Stimulated activated naive CD4-positive, alpha-beta T cell (primary cell): ENCODE measurements at regions not wholly inside any gene's neighbourhood (a gene's known extent, or its start where the extent isn't known, plus 50 kb on each side); places are given as distances from the start of the nearest gene placed in this dataset.

Experiments used
- DNase-seq, 6 experiments: peaks; one replicate each; lab custom pipeline; 2025; lab: John Stamatoyannopoulos, UW

- no peak for DNase-seq
These were observed 175.6 kb upstream of the FOXN2 start for GRCh38 chr2:48138898-48139297.

DNA sequence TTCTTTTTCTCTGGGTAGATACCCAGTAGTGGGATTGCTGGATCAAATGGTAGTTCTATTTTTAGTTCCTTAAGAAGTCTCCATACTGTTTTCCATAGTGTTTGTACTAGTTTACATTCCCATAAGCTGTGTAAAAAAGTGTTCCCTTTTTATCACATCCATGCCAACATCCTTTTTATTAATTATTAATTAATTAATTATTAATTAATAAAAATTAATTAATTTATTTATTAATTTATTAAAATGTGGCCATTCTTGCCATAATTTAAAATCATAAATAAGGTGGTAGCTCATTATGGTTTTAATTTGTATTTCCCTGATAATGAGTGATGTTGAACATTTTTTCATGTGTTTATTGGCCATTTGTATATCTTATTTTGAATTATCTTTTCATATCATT, 173.9 kb upstream of the FOXN2 start:
- DNase-seq: no peak

DNA sequence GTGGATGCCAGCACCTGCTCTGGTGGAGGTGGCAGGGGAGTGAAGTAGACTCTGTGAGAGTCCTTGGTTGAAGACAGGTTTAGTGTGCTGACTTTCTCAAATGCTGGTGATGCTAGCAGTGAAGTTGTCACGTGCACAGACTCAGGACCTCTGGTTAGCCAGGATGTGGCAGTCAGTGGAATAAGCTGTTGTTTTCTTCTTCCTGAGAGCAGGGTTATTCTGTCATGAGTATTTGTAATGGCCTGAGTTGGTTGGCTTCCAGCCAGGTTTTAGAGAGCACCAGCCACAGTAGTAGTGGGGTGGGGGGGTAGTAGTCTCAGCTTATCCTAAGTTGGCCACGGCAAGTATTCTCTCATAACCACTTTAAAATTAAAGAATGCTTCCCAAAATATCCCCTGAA, 169.7 kb upstream of the FOXN2 start:
- DNase-seq: no peak

DNA sequence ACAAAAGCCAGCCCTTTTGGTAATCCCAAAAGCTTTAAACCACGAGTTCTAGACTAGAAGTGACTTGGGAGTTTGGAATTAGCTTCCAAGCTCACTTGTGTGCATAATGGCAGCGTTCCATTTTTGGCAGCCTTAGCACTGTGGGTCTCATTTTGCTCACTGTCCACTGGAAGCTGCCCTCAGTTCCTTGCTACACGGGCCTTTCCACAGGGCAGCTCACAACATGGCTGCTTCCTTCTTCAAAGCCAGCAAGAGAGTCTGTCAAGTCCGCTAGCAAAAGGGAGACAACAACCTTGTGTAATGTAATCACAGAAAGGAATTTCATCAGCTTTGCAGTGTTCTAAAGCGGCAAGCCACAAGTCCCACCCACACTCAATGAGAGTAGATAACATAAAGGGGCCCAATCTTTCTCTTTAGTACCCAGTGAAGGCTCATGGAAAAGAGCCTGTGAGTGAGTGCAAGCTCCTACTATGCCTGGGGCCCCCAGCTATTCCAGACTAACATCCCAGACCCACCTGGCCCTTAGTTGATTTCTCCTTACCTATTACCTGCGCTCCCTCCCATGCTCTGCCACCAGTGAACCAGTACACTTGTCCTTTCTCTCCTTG, 168.5 kb upstream of the FOXN2 start:
- DNase-seq: no peak

- no peak for DNase-seq
These were observed 167.9 kb upstream of the FOXN2 start for GRCh38 chr2:48146552-48146951.

DNA sequence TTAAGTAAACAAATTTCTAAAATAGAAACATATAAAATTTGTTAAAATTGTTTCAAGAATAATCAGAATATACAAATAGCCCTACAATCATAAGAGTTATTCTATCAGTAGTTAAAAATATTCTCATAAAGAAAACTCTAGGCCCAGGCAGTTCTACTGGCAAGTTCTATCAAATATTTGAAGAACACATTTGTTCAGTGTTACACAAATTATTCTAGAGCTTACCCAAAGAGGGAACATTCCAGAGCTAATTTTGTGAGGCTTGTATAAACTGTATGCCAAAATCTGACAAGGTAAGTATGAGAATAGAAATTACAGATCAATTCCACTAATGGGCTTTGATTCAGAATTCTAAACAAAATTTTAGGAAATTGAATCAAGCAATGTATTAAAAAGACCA, 166.8 kb upstream of the FOXN2 start:
- DNase-seq: no peak

- DNase-seq: no peak
These were observed 165.5 kb upstream of the FOXN2 start for GRCh38 chr2:48148841-48149430.

- no peak for DNase-seq
These were observed 157.3 kb upstream of the FOXN2 start for GRCh38 chr2:48157150-48157549.

GRCh38 chr2:48161628-48162027, 152.9 kb upstream of the FOXN2 start:
- DNase-seq: no peak

- no peak for DNase-seq
These were observed 151.7 kb upstream of the FOXN2 start for GRCh38 chr2:48162742-48163141.

GRCh38 chr2:48165070-48165753, 149.3 kb upstream of the FOXN2 start:
- DNase-seq: no peak

GRCh38 chr2:48169141-48169592, 145.3 kb upstream of the FOXN2 start:
- no peak for DNase-seq

GRCh38 chr2:48170281-48170680, 144.2 kb upstream of the FOXN2 start:
- DNase-seq: no peak

DNA sequence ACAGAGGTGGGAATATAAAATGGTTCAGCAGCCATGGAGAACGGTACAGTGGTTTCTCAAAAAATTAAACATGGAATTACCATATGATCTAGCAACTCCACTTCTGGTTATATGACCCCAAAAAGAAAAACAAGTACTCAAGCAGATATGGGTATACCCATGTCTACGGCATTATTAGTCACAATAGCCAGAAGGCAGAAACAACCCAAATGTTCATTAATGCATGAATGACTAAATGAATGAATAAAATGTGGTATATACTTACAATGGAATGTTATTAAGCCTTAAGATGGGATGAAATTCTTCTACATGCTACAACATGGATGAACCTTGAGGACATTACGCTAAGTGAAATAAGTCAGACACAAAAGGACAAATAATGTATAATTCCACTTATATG, 141.3 kb upstream of the FOXN2 start:
- no peak for DNase-seq

- DNase-seq: no peak
These were observed 140.0 kb upstream of the FOXN2 start for GRCh38 chr2:48174503-48174902.

- DNase-seq: no peak
These were observed 139.2 kb upstream of the FOXN2 start for GRCh38 chr2:48175254-48175653.

GRCh38 chr2:48175656-48176055, 138.8 kb upstream of the FOXN2 start:
- no peak for DNase-seq

- DNase-seq: no peak
These were observed 137.6 kb upstream of the FOXN2 start for GRCh38 chr2:48176876-48177275.

GRCh38 chr2:48178611-48179010, 135.9 kb upstream of the FOXN2 start:
- DNase-seq: no peak

- no peak for DNase-seq
These were observed 133.9 kb upstream of the FOXN2 start for GRCh38 chr2:48180557-48180956.

GRCh38 chr2:48183276-48183675, 131.2 kb upstream of the FOXN2 start:
- DNase-seq: no peak

DNA sequence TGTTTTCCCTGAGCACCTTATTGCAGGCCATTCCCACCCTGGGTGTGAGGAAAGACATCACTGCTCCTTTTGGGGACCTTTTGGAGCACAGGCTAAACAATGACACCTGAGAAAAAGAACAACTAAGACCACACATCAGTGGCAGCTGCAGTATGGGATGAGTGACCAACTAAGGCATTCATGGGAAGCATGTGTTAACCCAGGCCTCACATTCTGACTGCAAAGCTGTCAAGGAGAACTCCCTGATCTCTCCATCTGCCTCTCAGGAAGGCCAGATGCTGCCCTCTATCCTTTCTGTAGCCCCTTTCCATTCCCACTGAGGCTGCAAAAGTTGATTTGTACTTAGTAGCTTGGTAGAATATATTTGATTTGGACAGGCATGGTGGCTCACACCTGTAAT, 130.5 kb upstream of the FOXN2 start:
- no peak for DNase-seq

DNA sequence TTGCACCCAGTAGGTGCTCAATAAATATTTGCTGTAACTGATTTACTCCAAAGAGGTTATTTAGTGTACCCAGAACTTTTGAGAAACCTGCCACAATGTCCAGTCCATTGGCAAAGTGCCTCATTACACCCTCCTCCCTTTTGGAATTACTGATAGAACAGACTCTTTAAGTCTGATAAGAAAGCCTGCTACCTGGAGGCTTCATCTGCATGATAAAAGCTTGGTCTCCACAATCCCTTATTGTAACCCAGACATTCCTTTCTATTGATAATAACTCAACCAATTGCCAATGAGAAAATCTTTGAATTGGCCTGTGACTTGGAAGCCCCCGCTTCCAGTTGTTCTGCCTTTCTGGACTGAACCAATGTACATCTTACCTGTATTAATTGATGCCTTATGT, 127.0 kb upstream of the FOXN2 start:
- no peak for DNase-seq
